Skeletal muscle cell (primary cell): ENCODE measurements at regions not wholly inside any gene's neighbourhood (a gene's known extent, or its start where the extent isn't known, plus 50 kb on each side); places are given as distances from the start of the nearest gene placed in this dataset.

Experiments
- DNase-seq: peaks from one replicate; pipeline ENCODE4 v3.0.0-alpha.2; 2010; ENCODE audit warnings: low read depth
- H3K4me3 ChIP-seq: 2 replicates; pipeline ENCODE4 v1.5.1; 2011; ENCODE audit warnings: low read depth, mild to moderate bottlenecking, control low read depth, low read length, moderate library complexity

DNA sequence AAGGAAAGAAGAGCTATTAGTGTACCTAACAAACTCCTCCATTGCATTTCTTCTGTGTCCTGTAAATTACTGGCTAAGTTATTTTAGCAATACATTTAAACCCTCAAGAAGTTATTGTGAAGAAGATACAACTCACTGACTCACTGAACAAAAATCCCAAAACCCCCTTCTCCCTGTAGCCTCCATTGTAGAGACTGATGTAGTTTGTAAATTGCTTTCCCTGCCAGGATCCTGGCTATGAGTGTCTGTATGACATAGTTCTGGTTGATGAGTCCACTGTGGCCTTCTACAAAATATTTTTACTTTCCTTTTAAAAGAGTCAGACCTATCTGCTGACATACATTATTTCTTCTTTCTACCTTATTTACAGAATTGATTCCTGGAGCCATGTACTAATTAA is 155.6 kb downstream of the SLC6A15 start:
- no peak overlapping the region for H3K4me3 ChIP-seq
- DNase-seq: peak; percentile 76

DNA sequence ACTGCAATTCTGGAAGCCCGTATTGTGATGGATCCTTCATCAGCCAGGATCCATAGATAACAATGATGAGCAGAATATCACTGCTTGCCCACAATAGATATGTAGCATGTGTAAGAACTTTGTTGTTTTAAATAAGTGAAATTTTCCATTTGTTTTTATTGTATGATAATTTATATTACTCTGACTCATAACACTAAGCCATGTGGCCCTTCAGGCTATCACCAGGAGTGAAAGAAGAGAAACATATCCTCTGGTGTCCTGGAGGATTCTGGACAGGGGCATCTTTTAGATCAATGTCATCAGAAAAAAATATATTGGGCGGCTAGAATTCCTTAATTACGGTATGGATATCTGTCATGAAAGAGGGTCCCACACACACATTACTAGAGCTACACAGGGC is 167.5 kb downstream of the SLC6A15 start:
- H3K4me3 ChIP-seq: no peak overlapping the region
- DNase-seq: no peak

DNA sequence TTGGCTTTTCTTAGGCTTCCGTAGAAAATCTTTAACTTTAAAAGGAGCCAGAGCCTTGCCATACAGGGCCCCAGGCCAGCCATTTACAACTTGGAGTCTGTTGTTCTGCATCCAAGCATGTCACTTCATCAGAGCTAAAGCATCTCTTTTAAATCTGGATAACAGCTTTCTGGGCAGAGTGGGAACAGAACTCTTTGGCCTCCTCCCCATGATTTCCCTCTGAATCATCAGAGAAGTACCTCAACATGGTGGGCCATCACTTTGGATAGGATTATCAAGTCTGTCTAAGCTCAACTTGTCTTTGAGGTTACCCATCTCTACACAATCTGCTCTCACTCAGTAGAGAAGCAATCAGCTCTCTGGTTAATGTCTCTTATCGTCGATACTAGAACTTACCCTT is 170.9 kb downstream of the SLC6A15 start:
- H3K4me3 ChIP-seq: no peak overlapping the region
- DNase-seq: no peak

DNA sequence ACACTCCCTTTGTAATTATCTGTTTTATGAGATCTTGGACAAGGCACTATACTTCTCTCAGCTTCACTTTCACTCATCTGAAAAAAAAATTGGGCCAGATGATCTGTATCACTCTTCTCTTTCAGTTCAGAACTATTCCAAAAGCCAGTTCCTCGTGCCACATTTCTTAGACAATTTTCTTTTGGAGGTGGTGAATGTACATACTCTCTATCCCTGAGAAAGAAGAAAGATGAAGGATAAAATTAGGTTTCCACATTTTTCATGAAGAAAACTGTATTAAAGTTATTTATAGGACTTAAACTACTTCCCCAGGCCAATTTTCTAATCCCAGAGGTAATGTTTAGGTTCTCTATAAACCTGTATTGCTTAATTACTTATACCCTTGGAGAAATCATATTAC is 171.6 kb downstream of the SLC6A15 start:
- no peak for DNase-seq
- no peak overlapping the region for H3K4me3 ChIP-seq

DNA sequence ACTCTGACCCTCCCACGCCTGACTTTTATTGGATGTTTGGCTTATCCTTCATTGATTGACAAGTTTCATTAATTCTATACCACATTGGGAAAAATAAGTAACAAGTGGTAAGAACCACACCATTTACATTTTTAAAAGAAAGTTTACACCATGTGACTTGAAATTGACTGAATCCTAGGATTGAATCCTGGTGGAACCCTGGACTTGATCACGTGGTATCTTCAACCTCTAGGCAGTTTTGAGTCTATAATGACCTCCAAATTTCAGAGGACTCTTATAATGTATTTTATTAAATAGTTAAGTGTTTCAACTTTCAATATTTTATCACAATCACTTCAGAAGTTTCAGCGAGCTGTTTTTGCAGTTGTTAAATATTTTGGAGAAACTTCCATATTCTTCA is 172.0 kb downstream of the SLC6A15 start:
- no peak overlapping the region for H3K4me3 ChIP-seq
- DNase-seq: no peak

DNA sequence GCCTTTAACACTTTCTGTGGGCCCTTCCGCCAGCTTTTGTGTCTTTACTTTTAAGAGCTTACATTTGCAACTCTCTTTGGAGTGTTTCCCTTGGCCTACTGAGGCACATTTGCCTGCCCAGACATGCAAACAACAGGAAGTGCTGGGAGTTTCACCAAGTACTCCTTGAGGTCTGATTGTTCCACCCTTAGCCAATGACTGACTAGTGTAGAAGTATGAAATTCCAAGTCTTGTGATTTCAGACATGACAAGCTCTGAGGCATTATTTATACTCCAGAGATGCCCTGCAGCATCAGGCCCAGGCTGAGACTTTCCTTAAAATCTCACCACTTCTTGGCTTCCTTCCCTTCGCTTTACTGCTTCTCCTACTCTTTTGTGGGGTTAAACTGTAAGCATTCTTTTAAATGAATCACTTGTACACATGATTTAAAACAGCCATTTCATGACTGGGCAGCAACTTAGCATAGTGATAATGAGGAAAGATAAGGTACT is 174.1 kb downstream of the SLC6A15 start:
- peak; percentile 60 for DNase-seq

DNA sequence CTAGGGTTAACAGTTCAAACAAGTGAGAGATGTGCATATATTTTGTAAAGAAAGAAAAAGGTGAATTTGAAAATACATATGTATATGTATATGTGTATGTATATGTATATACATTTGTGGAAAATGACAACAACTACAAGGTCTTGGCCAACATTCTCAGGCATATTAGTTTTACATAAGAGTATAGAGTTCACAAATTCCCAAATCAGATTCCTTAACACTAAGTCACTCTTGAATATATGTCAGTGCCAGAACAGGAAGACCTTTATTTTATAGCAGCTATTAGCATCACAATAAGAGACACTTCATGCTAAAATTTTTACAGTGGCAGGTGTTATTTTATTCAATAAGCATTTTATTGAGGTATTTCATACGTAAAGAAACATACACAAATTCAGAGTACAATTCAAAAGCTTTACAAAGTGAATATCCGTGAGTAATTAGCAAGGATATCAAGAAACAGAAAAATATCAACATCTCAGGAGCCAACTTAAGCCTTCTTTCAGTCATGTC is 179.7 kb downstream of the SLC6A15 start:
- DNase-seq: no peak
- no peak overlapping the region for H3K4me3 ChIP-seq

More for the DNA sequence above, 174.1 kb downstream of the SLC6A15 start:
- no peak overlapping the region for H3K4me3 ChIP-seq

DNA sequence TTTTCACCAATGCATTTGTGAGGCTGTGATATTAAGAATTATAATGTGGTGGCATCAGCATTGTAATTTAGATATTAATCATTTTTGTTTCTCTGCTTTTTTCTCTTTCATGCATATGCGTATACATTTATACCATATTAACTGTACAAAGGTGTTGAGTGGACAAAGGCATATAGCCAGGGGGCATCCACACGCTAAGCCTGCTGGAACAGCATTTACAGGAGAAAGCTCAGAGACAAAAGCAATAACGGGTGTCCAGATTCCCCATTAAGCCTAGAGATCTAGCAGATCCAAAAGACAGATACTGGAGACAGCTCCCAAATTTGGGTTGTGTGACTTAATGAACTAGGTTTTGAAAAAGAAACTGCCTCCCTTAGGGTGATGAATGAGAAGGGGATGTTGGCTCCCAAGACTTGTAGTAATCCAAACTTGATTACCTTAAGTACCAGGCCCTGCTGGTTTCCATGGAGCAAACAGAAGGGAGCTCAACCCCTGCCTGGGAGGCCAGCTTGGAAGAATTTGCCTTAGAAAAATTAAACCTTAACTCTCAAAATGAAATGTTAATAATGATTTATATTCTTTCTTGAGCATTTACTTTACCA is 181.9 kb downstream of the SLC6A15 start:
- DNase-seq: no peak
- no peak overlapping the region for H3K4me3 ChIP-seq

DNA sequence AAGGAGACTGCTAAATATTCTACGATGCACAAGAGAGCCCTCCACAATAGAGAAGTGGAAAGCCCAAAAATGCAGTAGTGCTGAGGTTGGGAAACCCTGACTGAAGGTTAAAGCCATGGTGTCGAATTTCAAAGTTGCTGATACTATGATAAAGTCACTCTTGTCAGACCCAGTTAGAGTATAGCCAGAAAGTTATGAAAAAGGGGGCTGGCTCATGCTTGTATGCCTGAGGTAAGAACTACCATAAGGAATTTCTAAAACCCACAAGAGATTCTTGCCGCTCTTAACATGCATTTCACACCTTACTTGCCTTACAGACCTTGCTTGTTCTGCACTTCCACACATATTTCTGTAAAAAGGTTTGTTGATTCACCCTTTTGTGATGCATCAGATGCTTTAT is 184.6 kb downstream of the SLC6A15 start:
- H3K4me3 ChIP-seq: no peak overlapping the region
- DNase-seq: no peak

DNA sequence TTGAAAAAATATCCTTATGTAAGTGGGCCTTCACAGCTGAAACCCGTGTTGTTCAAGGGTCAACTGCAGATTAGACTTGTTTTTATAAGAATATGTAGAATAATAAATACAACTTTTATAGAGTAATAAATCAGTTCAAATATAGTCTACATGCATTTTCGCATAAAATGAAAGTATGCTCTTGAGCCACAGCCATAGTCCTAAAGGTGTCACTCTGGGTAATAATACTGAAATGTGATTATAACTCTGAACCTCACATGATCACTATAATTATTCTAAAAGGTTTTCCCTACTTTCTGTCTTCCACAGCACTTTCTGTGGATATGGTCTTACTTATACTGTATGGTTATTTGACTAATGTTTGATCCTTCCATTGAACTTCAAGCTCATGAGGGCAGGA is 185.8 kb downstream of the SLC6A15 start:
- no peak overlapping the region for H3K4me3 ChIP-seq
- no peak for DNase-seq

DNA sequence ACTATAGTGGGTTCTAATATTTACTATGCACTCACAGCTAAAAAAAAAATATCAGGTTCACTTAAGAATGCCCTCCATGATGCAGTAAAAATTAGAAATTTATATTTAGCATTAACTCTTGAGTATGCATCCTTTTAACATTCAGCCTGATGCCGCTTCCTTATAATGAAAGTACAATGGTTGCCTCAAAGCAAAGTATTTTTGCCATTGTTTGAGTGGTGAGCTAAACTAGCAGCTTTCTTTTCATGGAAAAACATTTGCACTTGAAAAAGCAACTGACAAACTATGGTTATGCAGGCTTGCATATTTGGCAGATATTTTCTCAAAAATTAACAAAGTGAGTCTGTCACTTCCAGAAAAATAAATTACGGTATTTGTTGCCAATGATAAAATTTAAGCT is 188.6 kb downstream of the SLC6A15 start:
- H3K4me3 ChIP-seq: no peak overlapping the region
- no peak for DNase-seq

DNA sequence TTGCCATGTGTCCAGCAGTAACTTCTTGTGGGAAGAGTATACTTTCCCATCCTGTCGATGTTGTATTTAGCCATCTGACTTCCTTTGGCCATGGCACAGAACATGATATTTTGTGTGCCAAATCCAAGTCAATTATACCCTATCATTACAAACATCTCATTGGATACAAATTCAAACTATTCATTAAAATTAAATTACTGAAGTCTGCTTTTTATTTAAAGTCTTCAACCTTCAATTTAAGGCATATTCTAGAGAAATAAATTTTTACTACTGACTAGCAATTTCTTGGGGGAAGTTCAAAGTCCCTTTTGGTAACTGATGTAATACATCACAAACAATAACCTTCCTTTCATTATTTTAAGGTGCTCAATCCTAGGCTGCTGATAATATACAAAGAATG is 192.6 kb downstream of the SLC6A15 start:
- DNase-seq: no peak
- no peak overlapping the region for H3K4me3 ChIP-seq

DNA sequence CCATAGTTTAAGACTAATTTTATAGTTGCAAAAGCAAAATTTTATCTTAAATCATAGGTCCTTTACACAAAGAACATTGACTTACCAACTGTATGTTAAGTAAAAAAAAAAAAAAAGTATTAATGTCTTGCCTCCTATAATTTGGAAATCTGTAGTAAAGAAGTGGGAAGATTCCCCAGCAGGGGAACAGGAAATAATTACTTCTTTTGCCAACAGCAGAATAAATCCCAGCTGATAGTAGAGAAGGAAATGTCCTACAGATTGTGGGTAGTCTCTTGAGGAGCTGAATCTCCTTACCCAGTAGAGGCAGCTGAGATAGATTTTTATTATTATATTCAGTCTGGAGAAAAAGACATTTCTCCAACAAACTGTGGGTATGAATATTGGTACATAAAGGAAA is 193.7 kb downstream of the SLC6A15 start:
- no peak overlapping the region for H3K4me3 ChIP-seq
- DNase-seq: no peak

DNA sequence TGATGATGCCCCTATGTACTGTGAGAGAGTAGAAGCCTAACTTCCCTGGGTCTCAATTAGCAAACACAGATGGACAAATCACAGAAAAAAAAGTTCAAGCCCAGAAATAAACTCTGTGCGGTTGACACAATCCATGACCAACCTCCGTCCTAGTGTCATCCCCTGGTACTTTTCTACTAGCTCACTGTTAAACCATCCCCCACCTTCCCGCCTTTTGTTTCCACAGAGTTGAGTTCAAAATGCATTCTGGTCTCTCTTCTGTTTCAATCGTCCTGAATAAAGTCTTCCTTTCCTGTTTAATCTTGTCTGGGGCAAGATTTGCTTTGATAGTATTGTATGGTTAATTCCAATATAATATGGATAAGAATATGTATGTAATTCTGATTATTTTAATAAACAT is 199.9 kb downstream of the SLC6A15 start:
- no peak for DNase-seq
- H3K4me3 ChIP-seq: no peak overlapping the region

DNA sequence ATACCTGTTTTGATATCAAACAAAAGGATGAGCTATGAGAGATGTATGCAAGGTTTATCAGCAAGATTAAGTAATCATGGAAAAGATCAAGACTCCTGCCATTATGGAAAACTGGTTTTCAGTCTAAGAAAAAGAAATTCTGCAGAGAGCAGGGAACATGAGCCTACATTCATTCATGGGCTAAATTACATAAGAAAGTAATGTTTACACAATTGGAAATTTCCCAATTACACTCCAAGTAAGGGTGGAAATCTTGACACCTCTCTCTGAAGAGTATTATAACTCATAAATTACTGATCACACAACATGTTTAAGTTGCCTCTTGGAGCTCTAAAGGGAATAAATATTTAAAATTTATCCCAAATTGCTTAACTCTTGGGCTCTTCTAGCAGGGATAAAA is 206.2 kb downstream of the SLC6A15 start:
- no peak for DNase-seq
- H3K4me3 ChIP-seq: no peak overlapping the region

DNA sequence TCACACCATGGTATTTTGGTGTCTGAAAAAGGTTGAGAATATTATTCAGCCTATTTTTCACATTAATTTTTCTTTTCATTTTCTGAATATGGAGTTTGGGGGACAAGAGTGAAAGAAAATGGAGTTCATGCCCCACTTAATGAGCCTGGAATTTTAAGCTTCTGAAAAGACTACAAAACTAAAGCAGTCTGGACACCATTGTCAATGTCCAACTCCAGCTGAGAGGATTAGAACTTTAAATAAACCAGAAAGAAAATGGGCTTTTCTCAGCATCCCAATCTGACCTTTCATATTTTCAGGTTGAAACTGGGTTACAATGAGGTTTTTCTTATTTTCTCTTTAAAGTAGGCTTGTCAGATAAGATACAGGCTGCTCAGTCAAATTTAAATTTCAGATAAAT is 207.7 kb downstream of the SLC6A15 start:
- no peak overlapping the region for H3K4me3 ChIP-seq
- DNase-seq: no peak

DNA sequence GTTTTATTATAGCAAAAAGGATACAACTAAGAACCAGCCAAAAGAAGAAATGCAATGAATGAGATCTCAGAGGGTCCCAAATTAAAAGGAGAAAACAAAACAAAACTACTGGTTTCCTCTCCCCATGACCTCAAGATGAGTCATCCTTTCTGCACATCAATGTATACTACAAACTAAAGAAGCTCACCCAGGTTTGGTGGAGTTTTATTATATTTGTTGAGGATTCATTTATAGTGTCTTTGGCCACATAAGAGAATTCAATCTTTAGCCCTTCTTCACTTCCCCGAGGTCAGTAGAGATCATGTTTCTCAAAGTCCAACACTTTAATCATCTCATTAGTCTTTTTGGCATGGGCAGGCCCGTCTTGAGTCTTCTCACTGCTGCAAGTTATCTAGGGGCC is 210.6 kb downstream of the SLC6A15 start:
- DNase-seq: peak; percentile 8
- no peak overlapping the region for H3K4me3 ChIP-seq

DNA sequence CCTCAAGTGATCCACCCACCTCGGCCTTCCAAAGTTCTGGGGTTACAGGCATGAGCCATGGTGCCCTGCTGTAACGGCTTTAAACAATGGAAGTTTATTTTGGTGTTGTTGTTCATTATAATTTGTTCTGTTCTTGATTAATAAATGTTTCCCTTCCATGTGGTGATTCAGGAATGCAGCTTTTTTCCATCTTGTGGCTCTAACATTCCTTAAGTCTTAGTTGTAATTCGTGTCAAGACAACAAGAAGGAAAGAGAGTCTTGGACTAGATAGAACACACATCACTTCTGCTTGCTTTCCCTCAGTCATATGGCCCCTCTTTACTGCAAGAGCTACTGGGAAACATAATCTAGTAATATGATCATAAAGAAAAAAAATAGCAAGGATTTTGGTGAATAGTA is 211.6 kb downstream of the SLC6A15 start:
- no peak for DNase-seq
- H3K4me3 ChIP-seq: no peak overlapping the region

DNA sequence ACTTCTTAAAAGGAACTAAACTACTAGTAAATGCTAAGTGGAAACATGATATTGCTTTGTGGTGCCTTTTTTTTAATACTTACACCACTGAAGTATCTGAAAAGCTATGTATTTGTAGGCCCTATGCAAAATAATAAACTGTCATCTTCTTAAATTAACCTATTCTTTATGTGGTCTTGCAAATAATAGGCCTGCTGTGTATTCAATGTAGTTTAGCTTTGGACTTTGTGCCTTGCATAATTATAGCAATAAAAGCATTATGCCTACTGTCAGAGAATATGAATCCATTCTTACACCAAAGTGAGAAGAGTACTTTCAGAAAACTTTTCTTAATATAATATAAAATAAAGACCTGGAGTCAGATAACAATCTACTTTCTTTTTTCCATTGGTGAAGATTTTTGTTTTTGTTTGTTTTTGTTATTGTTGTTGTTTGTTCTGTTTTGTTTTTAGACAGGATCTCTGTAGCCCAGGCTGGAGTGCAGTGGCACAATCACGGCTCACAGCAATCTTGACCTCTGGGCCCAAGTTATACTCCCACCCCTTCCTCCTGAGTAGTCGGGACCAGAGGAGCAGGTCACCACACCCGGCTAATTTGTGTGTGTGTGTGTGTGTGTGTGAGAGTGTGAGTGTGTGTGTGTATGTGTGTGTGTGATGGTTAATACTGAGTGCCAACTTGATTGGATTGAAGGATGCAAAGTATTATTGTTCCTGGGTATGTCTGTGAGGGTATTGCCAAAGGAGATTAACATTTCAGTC is 213.8 kb downstream of the SLC6A15 start:
- DNase-seq: no peak

DNA sequence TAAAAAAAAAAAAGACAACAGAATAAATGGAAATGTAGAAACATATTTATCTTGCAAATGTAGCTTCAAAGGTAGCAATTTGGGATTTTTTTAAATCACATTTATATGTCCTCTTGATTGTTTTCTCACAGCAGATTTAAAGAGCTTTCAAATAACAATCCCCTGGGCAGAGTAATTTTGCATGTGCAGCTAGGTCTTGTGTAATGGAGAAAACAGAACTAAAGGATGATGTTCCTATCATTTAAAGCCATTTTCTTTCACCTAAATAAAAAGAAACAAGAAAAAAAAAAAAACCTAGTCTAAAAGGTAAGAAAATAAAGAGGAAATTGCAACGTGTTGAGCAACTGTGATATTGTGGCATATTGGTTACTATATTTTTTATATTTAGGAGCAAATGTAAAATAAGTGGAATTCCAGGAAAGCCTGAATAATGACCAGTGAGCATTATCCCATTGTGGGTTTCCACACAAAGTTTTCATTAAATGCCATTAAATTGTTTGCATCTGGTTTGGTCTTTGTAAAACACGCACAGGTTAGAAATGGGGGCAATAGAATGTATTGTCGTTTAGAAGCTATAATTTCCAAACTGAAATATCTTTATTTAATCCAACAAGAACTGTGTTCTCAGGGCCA is 215.6 kb downstream of the SLC6A15 start:
- DNase-seq: no peak
- H3K4me3 ChIP-seq: no peak overlapping the region

More for the DNA sequence above, 213.8 kb downstream of the SLC6A15 start:
- no peak overlapping the region for H3K4me3 ChIP-seq

DNA sequence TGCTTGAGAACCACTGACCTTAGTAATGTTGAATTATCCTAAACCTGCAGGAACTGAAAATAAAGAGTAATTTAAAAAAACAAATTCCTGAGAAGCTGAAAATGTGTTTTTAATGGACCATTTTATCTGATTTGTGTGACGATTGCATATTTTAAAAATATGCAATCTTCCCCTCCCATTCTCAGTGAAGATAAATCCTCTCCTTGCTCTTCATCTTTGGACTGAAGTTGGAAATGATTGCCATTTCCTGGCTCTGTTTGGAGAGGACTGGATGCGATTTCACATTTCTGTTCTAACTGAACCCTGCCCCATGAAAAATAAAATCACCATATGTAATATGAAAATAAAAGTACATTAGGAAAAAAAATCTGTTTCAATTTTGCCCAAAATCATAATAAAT is 216.3 kb downstream of the SLC6A15 start:
- no peak overlapping the region for H3K4me3 ChIP-seq
- no peak for DNase-seq
